Eye (tissue), 1 donor: ENCODE measurements at regions not wholly inside any gene's neighbourhood (a gene's known extent, or its start where the extent isn't known, plus 50 kb on each side); places are given as distances from the start of the nearest gene placed in this dataset.
A peak's percentile ranks its signal among the peaks of the same experiment; 100 is the strongest.

ENCODE experiments used
- DNase-seq: peaks from one replicate; pipeline ENCODE4 v3.0.0-alpha.2; 2015

DNA sequence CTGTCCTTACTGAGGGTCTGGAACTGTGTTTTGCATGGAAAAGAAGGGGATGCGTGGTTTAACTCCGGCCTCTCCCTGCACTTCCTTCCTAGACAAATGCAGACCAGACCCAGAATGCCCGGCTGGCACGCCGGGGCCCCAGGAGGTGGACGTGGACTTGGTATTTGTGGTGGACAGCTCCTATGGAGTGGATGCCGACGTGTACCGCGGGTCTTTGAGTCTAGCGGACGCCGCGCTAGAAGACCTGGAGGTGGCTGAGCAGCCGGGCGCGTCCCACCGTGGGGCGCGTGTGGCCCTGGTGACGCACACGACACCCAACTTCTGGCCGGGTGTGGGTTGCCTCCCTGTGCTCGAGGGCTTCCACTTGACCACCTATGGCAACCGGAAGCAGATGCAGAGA is 81.8 kb upstream of the COL6A5 start:
- DNase-seq: no peak

DNA sequence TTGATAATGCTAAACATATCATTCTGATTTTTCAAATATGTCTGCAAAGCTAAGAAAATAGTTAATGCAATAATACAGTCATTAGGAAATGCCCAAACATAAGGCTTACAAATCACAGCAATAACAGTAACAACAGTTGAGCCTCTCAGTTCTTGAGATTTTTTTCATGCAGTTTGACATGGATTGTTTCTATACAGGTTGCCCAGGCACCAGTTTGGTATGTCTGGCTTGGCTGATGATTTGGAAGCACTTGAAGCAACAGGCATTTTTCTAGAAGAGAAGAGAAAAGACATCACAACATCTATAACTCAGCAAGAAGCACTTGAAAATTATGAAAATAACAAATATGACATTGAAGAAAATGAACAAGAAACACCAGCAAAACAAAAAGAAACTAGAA is 78.7 kb upstream of the COL6A5 start:
- DNase-seq: no peak

- peak; percentile 79 for DNase-seq
Observed at GRCh38 chr3:130276203-130276803, 69.2 kb upstream of the COL6A5 start.

DNA sequence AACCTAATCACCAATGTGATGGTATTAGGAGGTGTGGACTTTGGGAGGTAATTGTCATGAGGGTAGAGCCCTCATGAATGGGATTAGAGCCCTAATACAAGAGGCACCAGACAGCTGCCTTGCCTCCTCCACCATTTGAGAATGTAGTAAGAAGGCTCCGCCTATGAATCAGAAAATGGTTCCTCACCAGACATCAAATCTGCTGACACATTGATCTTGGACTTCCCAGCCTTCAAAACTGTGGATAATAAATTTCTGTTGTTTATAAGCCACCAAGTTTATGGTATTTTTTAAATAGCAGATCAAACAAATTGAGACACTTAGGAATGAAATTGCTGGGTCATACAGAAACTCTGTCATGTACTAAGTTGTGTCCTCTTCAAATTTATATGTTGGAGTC is 56.8 kb upstream of the COL6A5 start:
- no peak for DNase-seq

- DNase-seq: no peak
Observed at GRCh38 chr3:130291148-130291547, 54.3 kb upstream of the COL6A5 start.

GRCh38 chr3:130293247-130293646 is 52.2 kb upstream of the COL6A5 start:
- no peak for DNase-seq
